ENCODE measurements at regions not wholly inside any gene's neighbourhood (a gene's known extent, or its start where the extent isn't known, plus 50 kb on each side); places are given as distances from the start of the nearest gene placed in this dataset.

- TF ChIP-seq CTCF (IDR thresholded peaks at IDR 0.05; ENCODE audit: poor library complexity) (no peak), EZH2 (IDR thresholded peaks at IDR 0.05; ENCODE audit: borderline replicate concordance) (no peak), EZH2phosphoT487 (IDR thresholded peaks at IDR 0.05; ENCODE audit: low read depth, severe bottlenecking, unreplicated experiment) (no peak)
Measured at GRCh38 chr3:8445861-8446260, 55.8 kb upstream of the LMCD1 start.
